GM12865 (cell line): ENCODE measurements at regions not wholly inside any gene's neighbourhood (a gene's known extent, or its start where the extent isn't known, plus 50 kb on each side); places are given as distances from the start of the nearest gene placed in this dataset.
"Not testable (repeated sequence)": the region's sequence is repeated elsewhere in the genome, so short reads cannot be mapped to it uniquely, and the experiment has no call there.

Experiments
- DNase-seq: peaks from one replicate; pipeline ENCODE4 v3.0.0; 2010; ENCODE audit warnings: low read depth
- H3K4me3 ChIP-seq: 2 replicates; pipeline ENCODE4 v1.5.1; 2011; ENCODE audit warnings: mild to moderate bottlenecking, low read depth, low read length, control low read depth
- CTCF ChIP-seq: IDR thresholded peaks from 2 replicates; pipeline ENCODE4 v1.5.1; 2011; ENCODE audit warnings: low read length, control low read depth, low read depth, inconsistent platforms; ENCODE audit not compliant: insufficient read depth; ENCODE audit errors: missing control alignments

GRCh38 chr2:144771348-144771747 lies 251.4 kb upstream of the ZEB2 start:
- DNase-seq = no peak
- H3K4me3 ChIP-seq = no peak overlapping the region
- no peak for TF ChIP-seq CTCF

- no peak for TF ChIP-seq CTCF
- DNase-seq = no peak
- no peak overlapping the region for H3K4me3 ChIP-seq
Measured at GRCh38 chr2:144770616-144771230, 250.8 kb upstream of the ZEB2 start.

- not testable (repeated sequence) for DNase-seq, H3K4me3 ChIP-seq
Measured at GRCh38 chr2:144760939-144761338, 241.0 kb upstream of the ZEB2 start.

- no peak for TF ChIP-seq CTCF
- DNase-seq = no peak
- no peak overlapping the region for H3K4me3 ChIP-seq
Measured at GRCh38 chr2:144759746-144760145, 239.8 kb upstream of the ZEB2 start.

GRCh38 chr2:144758196-144758595 lies 238.3 kb upstream of the ZEB2 start:
- DNase-seq, H3K4me3 ChIP-seq: not testable (repeated sequence)

- no peak overlapping the region for H3K4me3 ChIP-seq
- no peak for DNase-seq
- TF ChIP-seq CTCF = no peak
Measured at GRCh38 chr2:144753416-144753815, 233.5 kb upstream of the ZEB2 start.

GRCh38 chr2:144751142-144751905 lies 231.4 kb upstream of the ZEB2 start:
- no peak for TF ChIP-seq CTCF
- no peak for DNase-seq
- no peak overlapping the region for H3K4me3 ChIP-seq

- TF ChIP-seq CTCF = no peak
- no peak overlapping the region for H3K4me3 ChIP-seq
- no peak for DNase-seq
Measured at GRCh38 chr2:144749188-144749587, 229.3 kb upstream of the ZEB2 start.
